Activated T-cell treated with anti-CD3 and anti-CD28 coated beads, Interleukin-2, amount 50 U/mL, for 72 hours (primary cell): ENCODE measurements at regions not wholly inside any gene's neighbourhood (a gene's known extent, or its start where the extent isn't known, plus 50 kb on each side); places are given as distances from the start of the nearest gene placed in this dataset.

Experiments used
- ATAC-seq, 2 donors: fragments of 150-1000 bp; cut with Tn5 transposase; replicated peaks in 1 of 2; 2 replicates each; pipeline ENCODE4 v1.10.0; 2021; ENCODE audit warnings: moderate library complexity in 2 of 2, mild to moderate bottlenecking in 1 of 2
- DNase-seq, 2 donors: peaks; one replicate each; pipeline ENCODE4 v3.0.0; 2021 to 2022; ENCODE audit warnings: mixed read lengths in 1 of 2
- H3K27ac Mint-ChIP-seq: one replicate; pipeline ENCODE4 v1.8.0; 2022; ENCODE audit warnings: mild to moderate bottlenecking, moderate library complexity, mixed read lengths
- H3K27me3 Mint-ChIP-seq: one replicate; pipeline ENCODE4 v1.8.0; 2022; ENCODE audit warnings: low read depth, mixed read lengths
- H3K36me3 Mint-ChIP-seq, 2 donors: one replicate each; pipeline ENCODE4 v1.8.0; 2022; ENCODE audit warnings: mixed read lengths in 2 of 2, mild to moderate bottlenecking in 1 of 2; ENCODE audit not compliant: insufficient read depth in 2 of 2
- H3K4me1 Mint-ChIP-seq: one replicate; pipeline ENCODE4 v1.8.0; 2022; ENCODE audit warnings: low read depth, mixed read lengths
- H3K4me3 Mint-ChIP-seq, 2 donors: one replicate each; pipeline ENCODE4 v1.8.0; 2022; ENCODE audit warnings: mild to moderate bottlenecking in 2 of 2, mixed read lengths in 2 of 2, moderate library complexity in 2 of 2
- H3K9me3 Mint-ChIP-seq, 2 donors: one replicate each; pipeline ENCODE4 v1.8.0; 2022; ENCODE audit warnings: mixed read lengths in 2 of 2

DNA sequence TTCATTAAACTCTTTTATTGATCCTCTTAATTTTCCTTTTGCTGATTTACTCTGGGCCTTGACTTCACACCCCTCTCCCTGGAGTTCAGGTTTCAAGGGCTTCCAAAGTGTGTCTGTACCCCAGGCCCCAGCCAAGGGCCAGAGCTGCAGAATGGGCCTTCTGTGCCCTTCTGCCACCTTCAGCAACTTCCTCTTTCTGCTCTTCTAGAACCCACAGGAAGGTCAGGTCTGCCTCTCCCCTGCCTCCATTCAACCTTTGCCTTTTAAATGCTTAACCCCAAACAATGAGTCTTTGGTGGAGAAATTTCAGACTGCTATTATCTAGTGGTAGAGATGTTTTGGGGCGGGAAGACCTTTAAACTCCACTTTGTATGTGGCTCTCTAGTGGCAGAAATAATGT is 63.1 kb downstream of the TSN start:
- Mint-ChIP-seq H3K27ac (no peak overlapping the region), H3K9me3 (no peaks in the 10 kb centered on the region), H3K36me3 (no peaks in the 10 kb centered on the region), H3K27me3 (peaks cover 7% of the 10 kb centered on the region), H3K4me3 (no peak overlapping the region), H3K4me1 (no peaks in the 10 kb centered on the region)
- no peak for ATAC-seq
- no peak for DNase-seq

DNA sequence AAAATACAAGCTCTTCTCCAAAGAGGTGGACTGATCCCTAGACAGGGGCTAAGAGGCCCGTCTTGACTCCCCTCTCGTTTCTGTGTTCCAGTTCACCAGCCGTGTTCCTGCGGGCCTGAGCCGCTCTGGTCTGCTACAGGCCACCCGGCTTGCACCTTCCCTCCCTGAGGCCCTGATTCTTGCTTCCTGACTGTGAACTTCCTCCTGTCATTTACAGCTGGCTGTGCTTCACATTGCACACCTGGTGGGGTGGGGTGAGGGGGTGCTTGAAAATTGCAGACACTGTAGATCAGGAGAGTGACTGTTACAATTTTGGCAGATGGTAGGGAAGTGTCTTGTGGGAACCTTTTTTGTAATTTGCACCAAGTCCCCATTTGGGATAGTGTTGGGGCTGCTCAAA is 64.4 kb downstream of the TSN start:
- Mint-ChIP-seq H3K4me1 (no peaks in the 10 kb centered on the region), H3K4me3 (no peak overlapping the region), H3K27ac (no peak overlapping the region), H3K9me3 (no peaks in the 10 kb centered on the region), H3K27me3 (peaks cover 7% of the 10 kb centered on the region), H3K36me3 (no peaks in the 10 kb centered on the region)
- DNase-seq (no peak), ATAC-seq (no peak)

DNA sequence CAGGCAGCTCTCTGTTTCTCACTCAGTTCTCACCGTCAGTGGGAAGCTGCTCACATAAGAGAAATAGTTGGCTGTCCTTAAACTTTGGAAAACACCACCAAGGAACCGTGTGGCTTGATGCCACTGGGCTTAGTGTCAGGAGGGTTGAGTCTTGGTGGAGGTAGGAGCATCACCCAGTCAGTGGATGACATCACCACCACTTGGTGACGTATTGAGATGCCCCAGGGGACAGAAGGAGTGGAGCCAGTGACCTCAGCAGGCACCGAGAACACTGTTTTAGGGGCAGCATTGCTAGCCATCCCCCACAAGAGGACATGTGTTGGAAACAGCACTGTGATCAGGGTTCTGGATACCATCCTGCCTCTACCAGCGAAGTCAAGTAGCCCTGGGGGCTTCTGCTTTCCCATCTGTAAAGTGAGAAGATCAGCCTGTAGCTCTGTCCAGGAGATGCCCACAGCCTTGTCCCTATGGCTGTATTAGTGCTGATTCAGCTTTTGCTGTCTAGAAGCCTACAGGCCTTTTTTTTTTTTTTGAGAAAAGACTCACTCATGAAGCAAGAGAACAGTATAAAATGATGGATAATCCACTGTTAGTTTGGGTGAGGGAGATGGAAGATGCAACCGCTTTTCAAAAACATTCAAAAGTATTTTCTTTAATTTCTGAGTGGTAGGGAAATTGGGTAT is 66.2 kb downstream of the TSN start:
- no peak for DNase-seq
- peaks cover 7% of the 10 kb centered on the region for H3K27me3 Mint-ChIP-seq
- ATAC-seq, result no peak
- no peak overlapping the region for H3K4me3 Mint-ChIP-seq
- no peaks in the 10 kb centered on the region for H3K4me1 Mint-ChIP-seq
- H3K9me3 Mint-ChIP-seq, result no peaks in the 10 kb centered on the region
- H3K27ac Mint-ChIP-seq, result no peak overlapping the region
- H3K36me3 Mint-ChIP-seq, result no peaks in the 10 kb centered on the region

DNA sequence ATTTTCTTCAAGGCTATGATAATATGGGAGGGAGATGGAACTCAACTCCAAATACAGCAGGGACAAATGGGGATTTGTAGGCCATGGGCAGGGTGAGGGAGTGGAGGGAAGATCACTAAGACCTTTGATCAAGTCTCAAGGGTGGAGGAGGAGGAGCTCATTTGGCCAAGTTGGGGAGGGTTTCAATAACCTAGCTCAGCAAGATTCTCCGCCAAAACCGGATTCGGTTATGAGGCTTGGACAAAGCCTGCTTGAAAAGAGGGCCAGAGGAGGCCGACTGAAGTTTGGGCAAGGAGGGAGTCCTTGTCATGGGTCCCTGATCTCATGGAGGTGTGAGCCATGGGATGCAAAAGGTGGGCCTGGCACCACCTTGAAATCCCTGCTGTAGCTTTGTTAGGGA is 68.8 kb downstream of the TSN start:
- Mint-ChIP-seq H3K27me3 (no peaks in the 10 kb centered on the region), H3K4me1 (no peaks in the 10 kb centered on the region), H3K4me3 (no peak overlapping the region), H3K36me3 (no peaks in the 10 kb centered on the region), H3K9me3 (no peaks in the 10 kb centered on the region), H3K27ac (no peak overlapping the region)
- ATAC-seq, result no peak
- DNase-seq, result no peak

DNA sequence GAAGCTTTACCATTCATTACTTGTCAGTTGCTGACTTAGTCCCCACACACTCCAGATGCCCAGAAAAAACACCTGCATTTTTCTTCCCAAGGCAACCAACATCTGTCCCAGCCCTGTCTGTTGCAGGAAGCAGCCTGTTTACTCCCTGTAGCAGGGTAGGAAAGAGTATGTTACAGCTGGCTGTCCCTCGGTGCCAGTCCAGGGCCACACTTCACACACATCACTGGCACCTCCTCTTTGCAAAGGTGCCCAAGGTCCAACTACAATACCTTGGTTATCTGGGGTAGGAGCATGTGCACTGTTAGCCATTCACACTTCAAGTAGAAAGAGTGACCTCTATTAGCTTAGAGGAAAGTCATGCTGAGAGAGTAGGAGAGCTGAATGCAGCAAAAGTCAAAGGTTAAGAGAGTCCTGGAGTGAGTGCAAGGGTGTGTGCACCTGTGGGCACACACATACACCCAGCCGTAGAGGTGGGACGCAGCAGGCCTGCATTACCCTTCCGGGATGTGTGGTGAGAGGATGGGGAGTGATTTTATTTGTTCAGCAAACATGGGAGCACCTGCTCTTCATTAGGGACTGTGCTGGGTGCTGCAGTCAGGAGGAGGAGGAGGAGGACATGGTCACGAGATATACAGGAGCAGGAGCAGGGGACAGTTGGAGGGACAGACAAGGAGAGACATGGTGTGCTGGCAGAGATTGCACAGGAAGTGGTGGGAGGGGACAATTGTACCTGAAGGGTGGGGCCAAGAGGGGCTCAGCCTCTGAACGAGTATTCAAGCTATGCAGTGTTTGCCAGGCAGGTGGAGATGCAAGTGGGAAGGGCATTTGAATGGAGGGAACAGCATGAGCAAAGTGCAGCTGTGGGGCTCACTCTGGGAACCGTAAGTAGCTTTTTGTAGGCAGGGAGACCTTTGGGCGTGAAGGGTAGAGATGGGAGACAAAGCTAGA is 69.8 kb downstream of the TSN start:
- Mint-ChIP-seq H3K27ac (no peak overlapping the region), H3K4me1 (no peaks in the 10 kb centered on the region), H3K4me3 (no peak overlapping the region), H3K27me3 (no peaks in the 10 kb centered on the region), H3K36me3 (no peaks in the 10 kb centered on the region), H3K9me3 (no peaks in the 10 kb centered on the region)
- DNase-seq (no peak), ATAC-seq (no peak)

DNA sequence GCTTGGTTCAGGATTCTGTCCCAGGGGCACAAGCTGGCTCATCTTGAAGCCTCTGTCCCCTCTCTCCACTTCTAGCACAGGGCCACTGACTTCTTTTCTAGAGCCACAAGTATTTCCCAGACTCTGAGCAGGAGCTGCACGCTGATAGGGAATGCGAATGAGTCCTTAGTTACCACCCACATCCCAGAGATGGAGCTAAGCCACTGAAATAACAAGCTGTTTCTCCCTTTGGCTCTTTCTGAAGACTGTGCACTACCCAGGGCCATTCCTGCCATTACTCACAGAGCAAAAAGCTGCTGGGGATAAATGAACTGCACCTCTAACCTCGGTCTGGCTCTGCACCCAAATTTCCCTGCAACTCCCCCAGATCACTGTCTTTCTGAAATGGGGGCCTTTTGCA is 70.6 kb downstream of the TSN start:
- no peaks in the 10 kb centered on the region for H3K36me3 Mint-ChIP-seq
- DNase-seq, result no peak
- H3K4me1 Mint-ChIP-seq, result no peaks in the 10 kb centered on the region
- H3K4me3 Mint-ChIP-seq, result no peak overlapping the region
- ATAC-seq, result no peak
- H3K27me3 Mint-ChIP-seq, result no peaks in the 10 kb centered on the region
- H3K27ac Mint-ChIP-seq, result no peak overlapping the region
- no peaks in the 10 kb centered on the region for H3K9me3 Mint-ChIP-seq

DNA sequence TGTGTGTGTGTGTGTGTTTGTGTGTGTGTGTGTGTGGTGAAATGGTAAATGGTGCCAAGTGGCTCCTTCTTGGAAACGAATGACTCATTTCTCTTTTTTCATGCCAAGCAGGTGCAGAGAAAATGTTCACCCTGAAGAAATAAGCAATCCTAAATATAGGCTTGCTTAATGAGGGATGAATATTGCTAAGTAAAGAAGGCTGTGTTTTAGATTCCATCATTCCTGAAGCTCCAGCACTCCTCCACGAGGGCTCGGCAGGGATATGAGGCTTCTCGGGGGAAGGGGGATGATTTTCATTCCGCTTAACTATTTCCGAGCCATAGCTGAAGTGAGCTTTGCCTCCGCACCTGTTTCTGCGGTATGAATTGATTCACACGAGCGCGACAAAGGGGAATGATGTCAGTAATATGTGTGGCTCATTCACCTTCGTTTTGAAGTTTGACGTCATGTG is 72.9 kb downstream of the TSN start:
- Mint-ChIP-seq H3K4me3 (no peak overlapping the region), H3K9me3 (no peaks in the 10 kb centered on the region)
- ATAC-seq, result no peak

DNA sequence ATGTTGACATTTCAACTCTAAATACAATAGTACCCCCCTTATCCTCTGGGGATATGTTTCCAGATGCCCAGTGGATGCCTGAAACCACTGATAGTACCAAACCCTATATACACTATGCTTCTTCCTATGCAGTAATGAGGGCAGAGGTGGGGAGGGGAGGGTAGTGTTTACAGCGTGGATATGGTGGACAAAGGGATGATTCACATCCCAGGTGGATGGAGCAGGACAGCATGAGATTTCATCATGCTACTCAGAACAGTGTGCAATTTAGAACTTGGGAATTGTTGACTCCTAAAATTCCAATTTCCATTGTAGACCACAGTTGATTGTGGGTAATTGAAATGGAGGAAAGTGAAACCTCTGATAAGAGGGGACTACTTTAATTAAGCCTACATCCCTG is 75.4 kb downstream of the TSN start:
- no peak overlapping the region for H3K4me3 Mint-ChIP-seq
- H3K27ac Mint-ChIP-seq, result no peak overlapping the region
- H3K9me3 Mint-ChIP-seq, result no peaks in the 10 kb centered on the region
- no peaks in the 10 kb centered on the region for H3K4me1 Mint-ChIP-seq
- H3K27me3 Mint-ChIP-seq, result peaks cover 7% of the 10 kb centered on the region
- no peak for ATAC-seq
- DNase-seq, result no peak
- H3K36me3 Mint-ChIP-seq, result no peaks in the 10 kb centered on the region

More for the DNA sequence above, 72.9 kb downstream of the TSN start:
- no peak for DNase-seq
- no peaks in the 10 kb centered on the region for H3K4me1 Mint-ChIP-seq
- no peak overlapping the region for H3K27ac Mint-ChIP-seq
- no peaks in the 10 kb centered on the region for H3K36me3 Mint-ChIP-seq
- H3K27me3 Mint-ChIP-seq, result peaks cover 7% of the 10 kb centered on the region

DNA sequence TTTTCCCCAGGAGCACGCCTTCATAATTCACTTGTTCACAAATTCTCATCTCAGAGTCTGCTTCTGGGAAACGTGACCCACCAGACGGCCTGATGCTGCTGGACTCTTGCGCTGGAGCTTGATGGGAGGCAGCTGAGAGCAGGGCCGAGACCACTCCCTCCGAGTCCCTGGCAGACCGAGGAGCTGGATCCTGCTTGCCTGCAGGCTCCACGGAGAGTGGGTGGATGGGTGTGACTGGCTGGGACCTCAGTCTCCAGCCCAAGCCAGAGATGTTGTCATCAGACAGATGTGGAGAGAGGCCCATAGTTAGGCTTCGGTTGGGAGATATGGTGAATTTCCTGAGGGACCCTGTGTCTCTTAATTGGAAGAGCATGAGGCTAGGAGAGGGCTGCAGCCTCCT is 76.4 kb downstream of the TSN start:
- Mint-ChIP-seq H3K27ac (no peak overlapping the region), H3K36me3 (no peaks in the 10 kb centered on the region), H3K4me1 (no peaks in the 10 kb centered on the region), H3K4me3 (no peak overlapping the region), H3K9me3 (no peaks in the 10 kb centered on the region), H3K27me3 (peaks cover 7% of the 10 kb centered on the region)
- ATAC-seq (no peak), DNase-seq (no peak)

DNA sequence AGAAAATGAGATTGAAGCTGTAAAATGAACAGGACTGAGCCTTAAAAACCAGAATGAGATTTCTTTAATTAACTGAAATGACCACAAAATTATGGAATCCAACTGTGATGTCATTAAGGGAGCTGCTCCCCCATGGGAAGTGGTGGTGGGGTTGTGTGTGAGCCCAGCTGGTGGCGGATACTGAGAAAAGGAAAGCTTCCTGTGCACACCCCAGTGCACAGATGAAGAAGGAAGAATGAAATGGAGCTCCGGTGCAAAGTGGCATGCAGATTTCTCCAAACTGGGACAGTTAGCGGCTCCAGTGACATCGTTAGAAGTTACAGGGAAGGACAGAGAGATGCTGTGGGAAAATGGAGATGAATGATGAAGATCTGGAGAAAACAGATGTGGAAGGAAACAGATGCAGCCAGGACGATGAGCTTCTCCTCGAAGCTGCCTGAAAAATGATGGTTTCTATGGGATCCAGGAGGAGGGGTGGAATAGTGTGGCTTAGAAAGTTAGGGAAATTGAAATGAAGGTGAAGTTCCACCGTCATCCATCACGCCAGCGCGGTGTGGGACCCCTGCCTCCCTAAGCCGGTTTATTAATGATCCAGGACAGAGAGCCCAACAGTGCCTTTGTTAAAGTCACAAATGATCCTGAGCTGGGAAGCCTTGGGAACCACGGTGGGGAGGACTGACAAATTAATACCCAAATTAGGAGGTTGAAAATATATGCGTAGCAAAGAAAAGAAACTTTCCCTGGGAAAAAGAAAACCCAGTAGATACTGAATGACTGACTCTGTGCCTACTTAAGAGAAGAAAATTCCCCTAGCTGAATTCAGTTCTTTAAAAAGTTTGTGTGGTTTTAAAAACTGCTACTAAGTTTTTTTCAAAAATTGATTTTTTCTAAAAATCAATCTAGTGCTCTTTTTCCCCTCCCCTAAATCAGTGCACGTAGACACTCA is 77.2 kb downstream of the TSN start:
- H3K36me3 Mint-ChIP-seq, result no peaks in the 10 kb centered on the region
- H3K9me3 Mint-ChIP-seq, result no peaks in the 10 kb centered on the region
- H3K4me3 Mint-ChIP-seq, result no peak overlapping the region
- no peak overlapping the region for H3K27ac Mint-ChIP-seq
- H3K27me3 Mint-ChIP-seq, result peaks cover 7% of the 10 kb centered on the region
- no peaks in the 10 kb centered on the region for H3K4me1 Mint-ChIP-seq
- DNase-seq (no peak), ATAC-seq (no peak)

DNA sequence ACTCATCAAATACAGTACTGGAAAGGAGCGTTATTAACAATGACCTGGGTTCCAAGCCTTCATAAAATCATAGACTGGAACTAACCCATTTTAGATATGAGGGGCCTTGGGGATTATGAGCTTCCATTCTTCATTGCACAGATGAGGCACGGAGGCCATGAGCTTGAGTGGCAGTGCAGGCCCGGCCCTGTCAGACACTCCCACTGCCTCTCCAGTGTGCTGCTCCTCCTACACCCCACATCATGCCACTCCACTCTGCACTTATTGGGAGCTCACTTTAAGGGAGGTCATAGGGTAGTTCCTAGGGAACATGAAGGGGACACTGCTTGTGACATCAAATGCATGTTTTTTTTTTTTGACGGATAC is 77.9 kb downstream of the TSN start:
- H3K27me3 Mint-ChIP-seq, result peaks cover 7% of the 10 kb centered on the region
- no peaks in the 10 kb centered on the region for H3K9me3 Mint-ChIP-seq
- no peaks in the 10 kb centered on the region for H3K4me1 Mint-ChIP-seq
- no peak overlapping the region for H3K4me3 Mint-ChIP-seq
- H3K36me3 Mint-ChIP-seq, result no peaks in the 10 kb centered on the region
- no peak for ATAC-seq
- DNase-seq, result no peak
- H3K27ac Mint-ChIP-seq, result no peak overlapping the region

DNA sequence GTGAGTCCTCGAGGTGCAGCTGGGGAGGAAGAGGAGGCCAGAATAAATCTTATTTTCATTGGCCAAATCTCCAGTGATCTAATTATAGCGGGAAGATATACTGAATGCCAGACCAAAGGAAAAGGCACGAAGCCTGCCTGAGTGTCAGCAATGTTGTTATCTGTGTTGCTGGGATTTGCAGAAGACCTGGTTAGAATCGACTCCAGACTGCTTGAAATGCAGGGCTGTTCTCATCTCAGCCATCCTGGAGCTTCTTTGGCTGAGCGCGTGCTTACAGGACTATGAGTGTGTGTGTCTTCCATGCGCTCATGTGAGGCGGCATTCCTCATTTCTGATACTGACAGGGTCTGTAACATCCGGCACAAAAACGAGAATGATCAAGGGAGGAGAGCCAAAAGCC is 81.2 kb downstream of the TSN start:
- DNase-seq (no peak), ATAC-seq (no peak)
- no peak overlapping the region for H3K27ac Mint-ChIP-seq
- no peaks in the 10 kb centered on the region for H3K36me3 Mint-ChIP-seq
- H3K9me3 Mint-ChIP-seq, result no peaks in the 10 kb centered on the region
- no peaks in the 10 kb centered on the region for H3K4me1 Mint-ChIP-seq
- peaks cover 7% of the 10 kb centered on the region for H3K27me3 Mint-ChIP-seq
- no peak overlapping the region for H3K4me3 Mint-ChIP-seq

DNA sequence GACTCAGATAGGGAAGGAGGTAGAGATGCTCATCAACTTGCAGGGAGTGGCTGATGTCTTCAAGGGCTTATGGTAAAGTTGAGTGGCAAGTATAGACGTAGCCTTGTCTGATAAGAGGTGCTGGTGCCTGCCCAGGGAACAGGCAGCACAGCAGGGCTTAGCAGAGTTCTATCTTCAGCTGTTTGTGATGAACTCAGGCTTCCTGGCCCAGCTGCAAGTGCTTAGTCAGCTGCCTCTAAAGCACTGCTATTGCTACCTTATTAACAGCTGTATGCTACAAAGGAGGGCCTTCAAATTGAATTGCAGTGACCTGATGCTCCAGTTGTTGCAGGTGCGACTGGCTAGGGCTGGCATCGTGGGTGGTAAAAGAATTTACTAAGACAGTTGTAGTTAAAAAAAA is 82.1 kb downstream of the TSN start:
- no peak for DNase-seq
- ATAC-seq, result no peak
- peaks cover 2% of the 10 kb centered on the region for H3K27me3 Mint-ChIP-seq
- H3K9me3 Mint-ChIP-seq, result no peaks in the 10 kb centered on the region
- H3K4me1 Mint-ChIP-seq, result no peaks in the 10 kb centered on the region
- H3K36me3 Mint-ChIP-seq, result no peaks in the 10 kb centered on the region
- H3K27ac Mint-ChIP-seq, result no peak overlapping the region
- H3K4me3 Mint-ChIP-seq, result no peak overlapping the region
